GM18508 (cell line): ENCODE measurements at regions not wholly inside any gene's neighbourhood (a gene's known extent, or its start where the extent isn't known, plus 50 kb on each side); places are given as distances from the start of the nearest gene placed in this dataset.

Source experiments
- ATAC-seq: cut with Tn5 transposase; IDR thresholded peaks from one replicate; pipeline ENCODE4 v1.9.1; 2021; ENCODE audit warnings: moderate number of reproducible peaks; ENCODE audit not compliant: insufficient read depth, unreplicated experiment

DNA sequence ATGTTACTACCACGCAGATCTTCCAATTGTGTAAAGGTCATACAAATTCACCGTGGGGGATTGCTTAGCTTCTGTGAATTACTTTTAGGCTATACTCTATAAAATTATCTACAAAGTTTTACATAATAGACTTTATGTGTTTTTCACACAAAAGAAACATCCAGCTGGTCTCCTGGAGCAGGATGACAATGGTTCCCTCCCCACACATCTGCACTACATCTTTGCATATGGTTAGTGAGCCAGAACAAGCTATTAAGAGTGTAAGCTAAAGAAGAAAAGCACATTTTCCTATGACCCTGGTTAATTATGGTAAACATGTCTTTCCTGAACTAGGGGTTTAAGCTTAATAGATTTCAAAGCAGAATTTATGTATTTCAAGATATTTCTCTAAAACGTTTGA, 295.1 kb downstream of the ASXL3 start:
- no peak for ATAC-seq

DNA sequence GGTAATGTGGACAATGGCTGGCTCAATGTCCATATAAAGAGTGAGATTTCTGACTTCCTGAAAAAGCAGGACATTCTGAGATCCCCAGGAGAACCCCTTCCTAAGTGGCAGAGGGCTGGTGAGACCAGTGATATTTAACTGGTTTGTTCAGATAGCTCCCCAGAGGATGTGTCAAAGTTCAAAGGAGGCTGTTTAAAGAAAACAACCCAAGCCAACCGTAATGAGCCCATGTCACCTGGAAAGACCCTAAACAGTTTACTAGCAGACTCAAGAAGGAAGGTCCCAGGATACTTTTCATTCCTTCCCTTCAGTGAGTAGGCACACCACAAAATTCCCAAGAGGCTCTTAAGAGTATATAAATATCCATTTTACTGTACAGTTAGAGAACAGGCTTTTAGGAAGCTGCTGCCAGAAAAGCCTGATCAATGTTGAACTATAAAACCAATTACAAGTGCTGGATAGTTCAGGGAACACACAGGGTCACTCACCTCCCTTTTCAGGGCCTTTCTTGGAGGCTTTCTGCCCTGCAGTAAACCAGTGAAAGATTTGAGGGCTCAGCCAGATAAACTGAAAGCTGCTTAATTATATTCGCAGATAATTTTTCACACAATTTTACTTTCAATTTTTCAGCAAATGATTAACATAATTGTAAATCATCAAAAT, 293.5 kb downstream of the ASXL3 start:
- ATAC-seq, result no peak

DNA sequence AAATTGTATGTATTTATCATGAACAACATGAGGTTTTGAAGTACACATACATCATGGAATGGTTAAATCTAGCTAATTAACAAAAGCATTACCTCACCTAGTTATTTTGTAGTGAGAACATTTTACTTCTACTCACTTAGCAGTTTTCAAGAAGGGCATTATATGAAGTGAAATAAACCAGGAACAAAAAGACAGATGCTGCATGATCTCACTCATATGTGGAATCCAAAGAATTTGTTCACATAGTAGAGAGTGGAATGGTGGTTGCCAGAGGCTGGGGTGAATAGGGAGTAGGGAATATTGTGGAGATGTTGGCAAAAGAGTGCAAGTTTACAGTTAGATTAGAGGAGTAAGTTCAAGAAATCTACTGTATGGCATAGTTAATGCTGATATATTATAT, 292.0 kb downstream of the ASXL3 start:
- ATAC-seq, result no peak

DNA sequence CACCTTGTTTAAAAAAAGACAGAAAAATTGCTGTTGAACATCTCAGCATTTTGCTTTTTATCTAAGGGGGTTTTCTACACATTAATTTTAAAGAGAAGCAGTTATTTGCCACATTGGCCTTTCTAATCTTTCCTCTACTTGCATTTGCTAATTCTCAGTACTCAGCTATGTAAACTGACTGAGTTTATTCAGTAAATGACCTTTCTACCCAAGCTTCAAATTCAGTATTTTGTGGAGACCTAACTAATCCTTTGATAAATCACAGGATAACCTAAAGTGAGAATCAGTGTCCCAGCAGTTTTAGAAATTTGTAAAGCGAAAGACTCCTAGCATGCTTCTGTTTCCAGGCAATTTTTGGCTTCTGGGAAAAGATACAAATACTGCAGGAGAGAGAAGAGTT, 288.4 kb downstream of the ASXL3 start:
- ATAC-seq, result no peak

DNA sequence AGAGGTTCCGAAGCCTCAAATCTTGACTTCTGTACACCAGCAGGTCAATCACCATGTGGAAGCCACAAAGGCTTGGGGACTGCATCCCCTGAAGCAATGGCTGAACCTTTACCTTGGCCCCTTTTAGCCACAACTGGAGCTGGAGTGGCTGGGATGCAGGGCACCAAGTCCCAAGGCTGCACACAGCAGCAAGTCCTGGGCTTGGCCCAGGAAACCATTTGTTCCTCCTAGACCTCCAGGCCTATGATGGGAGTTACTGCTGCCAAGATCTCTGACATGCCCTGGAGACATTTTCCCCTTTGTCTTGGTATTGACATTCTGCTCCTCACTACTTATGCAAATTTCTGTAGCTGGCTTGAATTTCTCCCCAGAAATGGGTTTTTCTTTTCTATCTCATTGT, 285.9 kb downstream of the ASXL3 start:
- ATAC-seq, result no peak

DNA sequence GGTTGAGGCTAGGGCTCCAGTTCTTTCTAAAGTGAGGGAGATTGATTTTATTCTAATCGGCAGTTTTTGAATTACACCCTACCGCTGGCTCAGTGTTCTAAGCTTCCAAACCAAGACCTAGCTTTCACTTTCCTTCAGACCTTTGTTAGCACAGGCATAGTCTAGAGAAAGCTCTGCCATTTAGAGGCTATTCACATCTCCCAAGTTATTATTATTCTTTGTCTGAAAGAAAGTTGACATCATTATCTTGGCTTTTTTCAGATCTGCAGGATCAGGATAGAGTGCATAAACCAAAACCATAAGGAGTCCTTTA, 276.8 kb downstream of the ASXL3 start:
- no peak for ATAC-seq

DNA sequence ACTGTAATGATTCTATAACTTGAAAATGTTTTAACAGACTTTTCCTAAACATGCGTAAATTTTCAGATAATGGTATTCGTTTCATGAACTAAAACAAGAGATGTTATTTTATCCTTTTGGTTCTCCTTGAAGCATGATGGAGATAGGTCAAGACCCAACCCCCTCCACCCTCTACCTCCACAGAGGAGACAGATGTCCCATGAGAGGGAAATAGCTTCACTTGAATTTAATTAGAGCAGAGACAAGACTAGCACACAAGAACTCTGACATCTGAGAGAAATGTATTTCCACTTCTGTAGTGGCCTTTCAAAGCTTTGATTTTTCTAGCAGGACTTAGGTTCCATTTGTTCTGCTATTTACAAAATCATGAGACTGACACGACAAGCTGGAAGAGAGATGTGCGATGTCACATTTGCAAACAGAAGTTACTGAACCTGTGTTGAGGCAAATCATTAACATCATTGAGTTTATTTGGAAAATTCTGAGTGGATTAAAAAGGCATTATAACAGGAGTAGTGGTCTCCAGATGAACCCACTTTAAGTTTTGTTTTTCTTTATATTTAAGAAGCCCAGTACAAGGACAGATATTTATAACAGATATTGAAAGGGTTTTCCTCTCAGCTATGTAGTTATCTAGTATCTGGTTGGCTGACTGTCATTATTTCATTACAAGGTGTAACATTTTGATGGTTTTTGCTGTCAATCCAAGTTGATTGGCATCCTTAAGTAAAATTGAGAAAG, 276.2 kb downstream of the ASXL3 start:
- ATAC-seq, result no peak

DNA sequence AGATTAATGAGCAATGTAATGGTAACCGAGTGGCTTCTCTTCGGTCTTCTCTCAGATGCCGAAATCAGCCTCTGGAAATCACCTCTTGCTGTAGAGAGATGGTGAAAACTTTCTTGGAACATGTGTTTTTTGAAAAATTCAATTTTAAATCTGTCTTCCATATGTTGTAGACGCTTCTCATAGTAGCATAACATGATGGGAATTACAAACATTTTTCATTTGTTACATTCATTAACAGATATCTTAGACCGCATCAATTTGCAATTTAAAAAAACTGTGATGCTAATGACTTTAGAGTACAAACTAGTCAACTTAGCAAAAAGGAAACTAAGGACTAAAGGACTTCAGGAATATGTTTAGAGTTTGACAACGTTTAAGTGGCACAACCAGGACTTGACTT, 275.2 kb downstream of the ASXL3 start:
- ATAC-seq, result no peak

DNA sequence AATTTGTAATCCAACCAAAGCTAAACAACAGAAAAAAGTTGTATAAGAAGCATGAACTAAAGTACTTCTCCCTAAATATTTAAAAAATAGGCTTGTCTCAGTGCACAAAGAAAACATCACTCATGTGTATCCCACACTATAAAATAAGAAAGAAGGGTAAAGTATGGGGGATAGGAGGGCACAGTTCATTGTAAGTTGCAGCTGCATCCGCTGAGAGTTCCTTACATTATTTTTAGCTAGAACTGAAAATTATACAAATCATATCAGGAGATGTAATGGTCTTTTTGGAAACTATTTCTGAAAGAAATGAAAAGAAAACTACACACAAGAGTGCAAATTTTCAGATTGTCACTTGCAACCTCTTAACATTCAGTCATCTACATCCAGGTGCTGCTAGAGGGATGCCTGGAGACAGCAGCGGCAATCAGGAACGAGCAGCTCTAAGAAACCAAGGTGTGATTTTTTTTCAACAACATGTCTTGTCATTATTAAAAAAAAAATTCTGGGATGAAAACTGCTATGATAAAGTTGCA, 273.6 kb downstream of the ASXL3 start:
- no peak for ATAC-seq

DNA sequence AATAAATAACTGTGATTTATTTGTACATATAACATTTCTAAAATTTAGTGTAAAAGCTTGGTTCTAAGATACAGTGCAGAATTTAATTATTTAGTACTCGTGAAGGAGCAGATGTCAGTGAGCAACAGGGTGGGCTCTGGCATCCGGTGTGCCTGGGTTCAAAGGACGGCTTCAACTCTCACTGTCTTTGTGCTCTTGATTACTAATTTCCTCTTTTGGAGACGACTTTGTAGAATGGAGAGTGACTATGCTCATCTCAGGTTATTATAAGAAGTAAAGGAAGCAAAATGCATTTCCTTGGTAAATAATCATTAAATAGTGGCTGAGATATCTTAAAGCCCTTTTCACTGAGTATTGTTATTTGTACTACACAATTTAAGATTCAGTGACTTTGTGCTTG, 271.7 kb downstream of the ASXL3 start:
- no peak for ATAC-seq

DNA sequence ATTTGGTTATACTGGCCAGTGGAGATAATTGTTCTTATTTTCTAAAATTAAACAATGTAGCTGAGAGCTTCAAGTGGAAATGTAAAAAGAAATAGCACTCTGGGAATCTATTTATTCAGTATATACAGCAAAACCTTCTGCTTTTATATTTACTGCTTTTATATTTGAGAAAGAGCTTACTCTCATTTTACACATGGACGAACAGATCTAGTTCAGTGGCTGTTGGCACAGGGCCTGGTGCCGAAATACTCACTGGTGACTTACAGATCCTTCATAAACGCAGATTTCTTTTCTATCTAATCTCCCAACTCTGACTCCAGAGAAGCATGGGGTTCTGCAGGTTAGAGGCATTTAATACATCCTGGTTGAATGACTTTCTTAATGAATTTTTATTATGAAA, 266.2 kb downstream of the ASXL3 start:
- no peak for ATAC-seq

DNA sequence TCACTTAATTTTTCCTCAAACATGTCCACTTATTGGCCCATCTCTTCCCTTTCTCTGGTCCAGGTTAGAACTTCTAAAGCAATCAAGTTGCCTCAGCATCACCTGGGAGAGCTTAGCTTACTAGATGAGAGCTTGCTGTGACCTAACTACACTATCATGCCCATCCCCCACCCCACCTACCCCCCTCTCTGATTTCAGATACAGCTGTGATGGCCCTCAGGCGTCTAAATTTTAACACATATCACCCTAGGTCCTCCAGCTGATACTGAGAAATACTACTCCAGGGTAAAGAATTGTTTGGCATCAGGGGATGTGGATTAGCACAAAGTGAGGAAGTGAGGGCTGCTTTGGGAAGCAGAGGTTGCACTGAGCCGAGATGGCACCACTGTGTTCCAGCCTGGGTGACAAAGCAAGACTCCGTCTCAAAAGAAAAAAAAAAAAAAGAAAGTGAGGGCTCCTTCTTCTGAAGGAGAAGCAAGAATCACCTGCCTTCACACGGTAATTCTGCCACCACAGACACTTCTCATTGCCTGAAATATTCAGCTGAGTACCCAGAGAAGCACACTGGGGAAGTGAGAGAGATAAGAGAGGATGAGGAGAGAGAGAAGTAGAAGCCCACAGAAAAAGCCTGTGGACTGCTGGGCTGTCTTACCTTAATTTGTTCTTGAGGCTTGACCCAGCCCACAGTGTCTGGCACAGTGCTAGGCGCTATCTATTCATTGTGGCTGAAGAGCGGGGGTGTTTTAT, 263.4 kb downstream of the ASXL3 start:
- no peak for ATAC-seq

DNA sequence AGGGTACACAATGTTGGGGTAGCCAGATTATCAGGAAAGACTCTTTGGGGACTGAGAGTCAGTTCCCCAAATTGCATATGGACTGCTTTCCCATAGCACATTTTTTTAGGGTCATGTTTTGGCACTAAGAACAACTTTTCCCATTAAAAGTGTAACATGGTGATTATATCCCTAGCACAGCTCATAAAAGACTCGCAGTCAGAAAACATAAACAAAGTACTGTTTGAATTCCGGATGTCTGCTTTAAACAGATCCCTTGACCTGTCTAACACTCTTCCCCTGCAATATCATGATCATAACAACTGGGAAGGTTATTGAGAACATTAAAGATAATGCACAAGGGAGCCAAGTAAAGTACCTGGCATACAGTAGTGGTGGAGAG, 262.2 kb downstream of the ASXL3 start:
- ATAC-seq, result no peak

DNA sequence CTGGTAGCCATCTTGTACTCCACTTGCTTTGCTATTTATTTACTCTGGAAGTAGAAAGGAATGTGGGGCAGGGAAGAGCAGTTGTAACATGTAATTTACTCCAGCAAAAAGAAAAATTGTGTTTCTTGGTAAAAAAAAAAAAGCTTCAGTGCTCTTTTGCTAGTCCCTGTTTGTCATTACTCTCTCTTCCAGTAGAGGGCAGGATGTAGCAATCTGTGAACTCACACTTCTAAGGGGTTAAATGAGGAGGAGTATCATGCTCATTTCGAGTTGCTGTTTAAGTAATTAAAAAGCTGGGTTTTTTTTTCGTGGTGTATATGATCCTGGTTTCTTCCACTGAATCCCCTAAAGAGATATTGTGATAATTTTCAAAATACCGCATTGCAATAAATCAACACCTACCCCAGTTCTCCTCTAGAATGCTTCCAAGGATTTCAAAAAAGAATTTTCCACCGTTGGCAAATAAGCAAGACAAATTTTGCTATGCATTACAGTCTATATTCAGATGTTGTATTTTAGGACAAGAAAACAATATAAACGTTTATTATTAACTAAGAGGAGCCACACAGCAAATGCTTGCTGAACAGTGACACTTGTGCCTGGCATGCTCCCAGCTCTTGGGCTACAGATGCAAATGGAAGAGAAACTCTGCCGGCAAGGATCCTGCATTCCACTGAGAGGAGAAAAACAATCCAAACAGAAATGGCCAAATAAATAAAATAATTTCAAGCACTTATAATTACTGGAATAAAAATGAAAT, 261.6 kb downstream of the ASXL3 start:
- no peak for ATAC-seq

DNA sequence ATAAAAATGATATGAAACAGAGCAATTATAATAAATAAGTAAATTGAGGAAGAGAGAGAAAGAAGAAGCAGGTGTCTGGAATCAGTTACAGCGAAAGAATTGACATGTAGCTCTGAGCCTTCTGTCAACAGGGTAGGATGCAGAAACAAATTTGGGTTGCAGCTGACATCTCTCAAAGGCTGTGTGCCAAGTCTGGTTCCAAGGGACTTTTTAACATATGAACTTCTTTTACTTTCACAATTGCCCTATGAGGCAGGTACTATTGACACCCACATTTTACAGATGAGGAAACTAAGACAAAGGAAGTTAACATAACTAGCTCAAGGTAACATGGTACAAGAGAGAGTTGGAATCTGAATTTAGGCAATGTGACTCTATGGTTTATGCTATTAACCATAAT, 260.0 kb downstream of the ASXL3 start:
- ATAC-seq, result no peak

DNA sequence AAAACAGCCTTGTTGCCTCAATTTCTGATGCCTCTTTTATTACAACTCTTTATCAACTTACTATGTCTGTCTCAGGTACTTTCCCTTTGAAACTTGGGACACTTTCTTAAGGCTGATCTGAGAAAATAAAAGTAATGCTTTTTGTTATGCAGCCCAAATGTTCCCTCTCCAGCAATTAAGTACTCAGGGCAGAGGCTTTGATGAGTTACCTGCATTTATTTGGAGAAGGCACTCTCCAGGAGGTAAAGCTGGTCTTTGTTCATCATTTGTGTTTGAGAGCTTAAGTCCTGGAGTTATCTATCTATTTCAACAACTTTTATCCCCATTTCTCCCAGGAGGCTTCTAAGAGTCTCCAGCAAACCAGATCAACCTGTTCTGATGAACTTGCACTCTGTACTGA, 259.2 kb downstream of the ASXL3 start:
- no peak for ATAC-seq

DNA sequence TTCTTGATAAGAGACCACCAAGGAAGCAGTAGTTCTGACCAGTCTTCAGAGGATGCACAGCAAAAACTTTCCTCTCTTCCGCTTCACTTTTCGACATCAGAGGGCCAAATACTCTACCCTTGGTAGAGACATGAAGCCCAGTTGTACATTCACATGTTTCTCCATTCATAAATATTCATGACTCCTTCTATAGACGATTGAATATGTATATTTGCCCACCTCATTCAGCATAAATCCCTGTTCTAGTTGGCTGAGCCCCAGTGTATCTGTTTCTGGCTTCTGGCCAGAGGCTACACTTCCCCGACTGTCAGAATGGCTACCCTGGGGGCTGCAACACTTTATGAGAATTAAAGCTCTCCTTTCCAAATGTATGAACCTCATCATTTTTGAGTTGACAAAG, 258.5 kb downstream of the ASXL3 start:
- ATAC-seq, result no peak

DNA sequence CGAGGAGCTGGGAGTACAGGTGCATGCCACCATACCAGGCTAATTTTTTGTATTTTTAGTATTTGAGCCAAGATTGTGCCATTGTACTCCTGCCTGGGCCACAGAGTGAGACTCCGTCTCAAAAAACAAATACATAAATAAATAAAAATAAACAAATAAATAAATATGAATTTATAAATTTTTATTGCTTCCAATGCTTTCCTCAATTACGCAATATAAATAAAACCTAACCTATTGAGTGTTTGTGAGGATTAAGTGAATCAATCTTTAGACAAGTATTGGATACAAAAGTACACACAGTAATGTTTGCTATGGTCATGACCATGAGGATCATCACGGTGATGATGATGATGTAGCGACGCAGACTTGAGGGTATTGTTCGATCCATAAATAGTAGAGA, 257.4 kb downstream of the ASXL3 start:
- ATAC-seq, result no peak

DNA sequence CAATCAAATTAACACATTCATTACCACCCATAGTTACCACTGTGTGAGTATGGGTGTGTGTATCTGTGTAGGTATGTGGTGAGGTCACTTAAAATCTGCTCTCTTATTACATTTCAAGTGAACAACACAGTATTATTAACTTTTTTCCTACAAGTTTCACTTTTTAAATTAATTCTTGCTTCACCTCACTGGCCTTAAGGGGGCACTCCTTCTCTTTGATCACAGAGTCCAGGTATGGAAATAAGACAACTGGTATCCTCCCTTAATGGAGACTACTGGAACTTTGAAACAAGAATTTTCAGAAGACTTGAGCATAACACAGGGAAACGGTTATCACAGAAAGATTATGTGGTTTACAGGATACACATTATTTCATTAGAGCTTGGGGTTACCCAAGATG, 255.8 kb downstream of the ASXL3 start:
- ATAC-seq, result no peak

DNA sequence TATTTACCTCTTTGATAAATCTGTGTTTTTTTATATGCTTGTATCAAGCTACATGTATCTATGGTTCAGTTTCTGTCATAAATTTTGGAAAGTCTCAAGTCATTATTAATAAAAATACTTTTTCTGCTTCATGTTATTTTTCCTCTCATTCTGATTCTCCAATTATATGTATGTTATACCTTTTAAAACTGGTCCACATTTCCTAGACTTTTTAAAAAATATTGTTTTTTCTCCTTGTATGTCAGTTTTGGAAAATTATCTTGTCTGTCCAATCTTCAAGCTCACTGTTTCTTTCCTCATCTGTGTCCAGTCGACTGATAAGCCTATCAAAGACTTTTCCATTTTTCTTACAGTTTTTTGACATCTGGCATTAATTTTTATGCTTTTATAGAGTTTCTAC, 253.4 kb downstream of the ASXL3 start:
- no peak for ATAC-seq

DNA sequence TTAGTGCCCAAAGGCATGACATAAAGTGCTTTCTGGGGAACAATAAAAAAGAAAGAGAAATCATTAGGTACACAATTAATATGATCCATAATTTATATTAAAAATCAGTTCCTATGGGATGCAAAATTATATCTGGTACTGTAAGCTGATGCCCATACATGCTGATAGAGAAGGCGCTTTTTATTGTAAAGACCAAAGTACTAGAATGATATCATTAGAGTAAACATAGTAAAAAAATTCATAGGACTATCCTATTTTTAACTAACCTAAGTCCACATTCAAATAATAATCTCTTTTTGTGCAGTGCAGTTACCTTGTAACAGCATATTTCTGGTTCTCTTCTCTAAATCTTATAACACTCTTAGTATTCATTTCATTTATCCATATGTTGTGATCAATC, 252.2 kb downstream of the ASXL3 start:
- ATAC-seq, result no peak
